Endodermal cell (in vitro differentiated cells): ENCODE measurements at regions not wholly inside any gene's neighbourhood (a gene's known extent, or its start where the extent isn't known, plus 50 kb on each side); places are given as distances from the start of the nearest gene placed in this dataset.

Experiments used
- DNase-seq: peaks from one replicate; pipeline ENCODE4 v3.0.0-alpha.2; 2017
- H3K27ac ChIP-seq: 2 replicates; pipeline ENCODE4 v1.5.1; 2013; ENCODE audit warnings: mild to moderate bottlenecking, low read depth, low read length, moderate library complexity
- H3K27me3 ChIP-seq: 2 replicates; pipeline ENCODE4 v1.6.1; 2013; ENCODE audit warnings: mild to moderate bottlenecking, low read length, moderate library complexity; ENCODE audit not compliant: insufficient read depth, control insufficient read depth, poor library complexity, severe bottlenecking
- H3K36me3 ChIP-seq: 2 replicates; pipeline ENCODE4 v1.7.0; 2013; ENCODE audit warnings: mild to moderate bottlenecking, low read length, moderate library complexity; ENCODE audit not compliant: control insufficient read depth, insufficient read depth
- H3K4me1 ChIP-seq: one replicate; pipeline ENCODE4 v1.7.0; 2013; ENCODE audit warnings: low read length; ENCODE audit not compliant: control insufficient read depth, insufficient read depth
- H3K4me3 ChIP-seq: 2 replicates; pipeline ENCODE4 v1.5.1; 2013; ENCODE audit warnings: mild to moderate bottlenecking, low read length, moderate library complexity
- H3K9ac ChIP-seq: 2 replicates; pipeline ENCODE4 v1.6.1; 2013; ENCODE audit warnings: mild to moderate bottlenecking, low read length, moderate library complexity; ENCODE audit not compliant: poor library complexity, severe bottlenecking; ENCODE audit errors: extremely low read depth
- H3K9me3 ChIP-seq: 2 replicates; pipeline ENCODE4 v1.6.1; 2013; ENCODE audit warnings: mild to moderate bottlenecking, low read length, moderate library complexity; ENCODE audit not compliant: control insufficient read depth
- H3K27ac Mint-ChIP-seq: 2 replicates; pipeline ENCODE4 v1.8.0; 2020; ENCODE audit warnings: mixed read lengths
- H3K27me3 Mint-ChIP-seq: 2 replicates; pipeline ENCODE4 v1.8.0; 2021; ENCODE audit warnings: mild to moderate bottlenecking, mixed read lengths; ENCODE audit not compliant: insufficient read depth
- H3K36me3 Mint-ChIP-seq: 2 replicates; pipeline ENCODE4 v1.8.0; 2020; ENCODE audit warnings: low read depth, mixed read lengths
- H3K4me1 Mint-ChIP-seq: 2 replicates; pipeline ENCODE4 v1.8.0; 2020; ENCODE audit warnings: mixed read lengths
- H3K4me3 Mint-ChIP-seq: 2 replicates; pipeline ENCODE4 v1.8.0; 2020; ENCODE audit warnings: mild to moderate bottlenecking, moderate library complexity, mixed read lengths
- H3K9me3 Mint-ChIP-seq: 2 replicates; pipeline ENCODE4 v1.8.0; 2020; ENCODE audit warnings: mild to moderate bottlenecking, mixed read lengths
- WGBS, 2 experiments: methylation state at CpG; one replicate each; pipeline versions ENCODE4 v1.1.5 to v1.1.7; 2013; ENCODE audit warnings: missing lambda C conversion rate in 2 of 2, mixed read lengths in 1 of 2; ENCODE audit not compliant: insufficient coverage in 1 of 2, insufficient read length in 1 of 2; 5-methylcytosine and 5-hydroxymethylcytosine counted together
- TF ChIP-seq, protein P1 (sequence below): fragments of 200-600 bp; sonication (generic); conservative IDR thresholded peaks from 2 replicates; pipeline ENCODE4 v1.5.0; 2021; ENCODE audit warnings: antibody characterized with exemption, mild to moderate bottlenecking

DNA sequence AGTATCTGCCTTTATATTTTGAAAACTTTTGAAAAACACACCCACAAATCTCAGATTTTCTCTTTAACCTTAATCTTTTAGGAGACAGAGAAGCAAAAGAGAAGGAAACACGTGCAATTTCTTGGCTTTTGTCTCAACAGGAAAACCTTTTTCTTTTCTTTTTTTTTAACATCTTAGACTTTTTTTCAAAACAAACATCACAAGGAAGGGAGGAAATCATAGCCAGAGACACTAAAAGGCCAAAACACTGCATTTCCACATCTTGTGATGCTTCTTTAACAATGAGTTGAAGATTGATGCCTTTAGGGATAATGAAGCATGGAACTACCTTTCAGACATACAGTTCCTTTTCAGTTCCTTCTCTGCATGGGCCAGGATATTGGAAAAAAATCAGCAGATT, 136.6 kb upstream of the NRBF2 start:
- Histone ChIP-seq H3K9me3 (no peaks in the 10 kb centered on the region), H3K27ac (peak overlapping the region; percentile 41), H3K4me1 (no peaks in the 10 kb centered on the region), H3K36me3 (no peaks in the 10 kb centered on the region), H3K27me3 (no peaks in the 10 kb centered on the region), H3K9ac (no peak overlapping the region), H3K4me3 (no peak overlapping the region)
- no peak for DNase-seq
- Mint-ChIP-seq H3K4me3 (no peak overlapping the region), H3K27me3 (no peaks in the 10 kb centered on the region), H3K4me1 (no peaks in the 10 kb centered on the region), H3K27ac (no peak overlapping the region), H3K36me3 (no peaks in the 10 kb centered on the region), H3K9me3 (no peaks in the 10 kb centered on the region)
- TF ChIP-seq, protein P1, sequence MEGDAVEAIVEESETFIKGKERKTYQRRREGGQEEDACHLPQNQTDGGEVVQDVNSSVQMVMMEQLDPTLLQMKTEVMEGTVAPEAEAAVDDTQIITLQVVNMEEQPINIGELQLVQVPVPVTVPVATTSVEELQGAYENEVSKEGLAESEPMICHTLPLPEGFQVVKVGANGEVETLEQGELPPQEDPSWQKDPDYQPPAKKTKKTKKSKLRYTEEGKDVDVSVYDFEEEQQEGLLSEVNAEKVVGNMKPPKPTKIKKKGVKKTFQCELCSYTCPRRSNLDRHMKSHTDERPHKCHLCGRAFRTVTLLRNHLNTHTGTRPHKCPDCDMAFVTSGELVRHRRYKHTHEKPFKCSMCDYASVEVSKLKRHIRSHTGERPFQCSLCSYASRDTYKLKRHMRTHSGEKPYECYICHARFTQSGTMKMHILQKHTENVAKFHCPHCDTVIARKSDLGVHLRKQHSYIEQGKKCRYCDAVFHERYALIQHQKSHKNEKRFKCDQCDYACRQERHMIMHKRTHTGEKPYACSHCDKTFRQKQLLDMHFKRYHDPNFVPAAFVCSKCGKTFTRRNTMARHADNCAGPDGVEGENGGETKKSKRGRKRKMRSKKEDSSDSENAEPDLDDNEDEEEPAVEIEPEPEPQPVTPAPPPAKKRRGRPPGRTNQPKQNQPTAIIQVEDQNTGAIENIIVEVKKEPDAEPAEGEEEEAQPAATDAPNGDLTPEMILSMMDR, result no peak
- 80 to 88% methylated on average over 1 of the region's 1 CpG for WGBS, 2 experiments

GRCh38 chr10:62993121-62993520, 140.0 kb upstream of the NRBF2 start:
- Histone ChIP-seq H3K9me3 (no peaks in the 10 kb centered on the region), H3K27me3 (no peaks in the 10 kb centered on the region), H3K27ac (no peak overlapping the region), H3K9ac (no peak overlapping the region), H3K4me1 (no peaks in the 10 kb centered on the region), H3K4me3 (no peak overlapping the region), H3K36me3 (no peaks in the 10 kb centered on the region)
- TF ChIP-seq, protein P1, result no peak
- H3K27me3 Mint-ChIP-seq, result no peaks in the 10 kb centered on the region
- H3K4me3 Mint-ChIP-seq, result no peak overlapping the region
- no peaks in the 10 kb centered on the region for H3K4me1 Mint-ChIP-seq
- no peaks in the 10 kb centered on the region for H3K9me3 Mint-ChIP-seq
- no peaks in the 10 kb centered on the region for H3K36me3 Mint-ChIP-seq
- H3K27ac Mint-ChIP-seq, result no peak overlapping the region
- no peak for DNase-seq

- no peak overlapping the region for H3K27ac Mint-ChIP-seq
- H3K4me1 Mint-ChIP-seq, result peaks cover under 1% of the 10 kb centered on the region
- no peaks in the 10 kb centered on the region for H3K36me3 Mint-ChIP-seq
- no peaks in the 10 kb centered on the region for H3K4me1 ChIP-seq
- H3K9ac ChIP-seq, result no peak overlapping the region
- no peak overlapping the region for H3K27ac ChIP-seq
- no peaks in the 10 kb centered on the region for H3K27me3 ChIP-seq
- H3K36me3 ChIP-seq, result no peaks in the 10 kb centered on the region
- TF ChIP-seq, protein P1, result no peak
- 84 to 87% methylated on average over 9 of the region's 9 CpGs for WGBS, 2 experiments
- DNase-seq, result no peak
- H3K27me3 Mint-ChIP-seq, result no peaks in the 10 kb centered on the region
- H3K9me3 Mint-ChIP-seq, result no peaks in the 10 kb centered on the region
- H3K9me3 ChIP-seq, result no peaks in the 10 kb centered on the region
- H3K4me3 Mint-ChIP-seq, result no peak overlapping the region
- no peak overlapping the region for H3K4me3 ChIP-seq
These were observed 140.9 kb upstream of the NRBF2 start for GRCh38 chr10:62992145-62992721.
